ENCODE measurements at regions not wholly inside any gene's neighbourhood (a gene's known extent, or its start where the extent isn't known, plus 50 kb on each side); places are given as distances from the start of the nearest gene placed in this dataset.

GRCh38 chr17:36661047-36661666, 59.8 kb downstream of the MRM1 start:
- peak in 23 of 51 donors; percentile 4 to 53 (median 23) for DNase-seq

GRCh38 chr17:36661688-36662087, 60.3 kb downstream of the MRM1 start:
- no peak for DNase-seq

GRCh38 chr17:36665417-36665816, 64.0 kb downstream of the MRM1 start:
- no peak for DNase-seq

GRCh38 chr17:36667922-36668321, 66.5 kb downstream of the MRM1 start:
- DNase-seq, result no peak

- no peak for DNase-seq
Measured at GRCh38 chr17:36668824-36669223, 67.4 kb downstream of the MRM1 start.

GRCh38 chr17:36671144-36671543, 69.8 kb downstream of the MRM1 start:
- no peak for DNase-seq

- DNase-seq, result no peak
Measured at GRCh38 chr17:36672403-36672918, 71.1 kb downstream of the MRM1 start.

- no peak for DNase-seq
Measured at GRCh38 chr17:36673068-36673467, 71.7 kb downstream of the MRM1 start.

- DNase-seq, result no peak
Measured at GRCh38 chr17:36673637-36674277, 72.4 kb downstream of the MRM1 start.

- no peak for DNase-seq
Measured at GRCh38 chr17:36674278-36674650, 72.9 kb downstream of the MRM1 start.

GRCh38 chr17:36675250-36675649, 73.9 kb downstream of the MRM1 start:
- no peak for DNase-seq

- DNase-seq, result no peak
Measured at GRCh38 chr17:36675786-36676185, 74.4 kb downstream of the MRM1 start.

- no peak for DNase-seq
Measured at GRCh38 chr17:36679815-36680467, 78.6 kb downstream of the MRM1 start.

- no peak for DNase-seq
Measured at GRCh38 chr17:36680701-36681202, 79.4 kb downstream of the MRM1 start.

- DNase-seq, result no peak
Measured at GRCh38 chr17:36682773-36683172, 81.4 kb downstream of the MRM1 start.

GRCh38 chr17:36683387-36683786, 82.0 kb downstream of the MRM1 start:
- no peak for DNase-seq

GRCh38 chr17:36684134-36684533, 82.8 kb downstream of the MRM1 start:
- no peak for DNase-seq

- peak in 1 of 51 donors; percentile 21 for DNase-seq
Measured at GRCh38 chr17:36686123-36686669, 84.8 kb downstream of the MRM1 start.

GRCh38 chr17:36687736-36688135, 86.4 kb downstream of the MRM1 start:
- no peak for DNase-seq

- DNase-seq, result no peak
Measured at GRCh38 chr17:36689089-36689667, 87.8 kb downstream of the MRM1 start.

GRCh38 chr17:36690190-36690589, 88.8 kb downstream of the MRM1 start:
- DNase-seq, result no peak

GRCh38 chr17:36691606-36692005, 90.2 kb downstream of the MRM1 start:
- DNase-seq, result no peak
